HEK293 (cell line): ENCODE measurements at regions not wholly inside any gene's neighbourhood (a gene's known extent, or its start where the extent isn't known, plus 50 kb on each side); places are given as distances from the start of the nearest gene placed in this dataset.

ENCODE experiments used
- GFI1B ChIP-seq: fragments of 450-650 bp; formaldehyde crosslinking; IDR thresholded peaks from 2 replicates; pipeline ENCODE4 v1.5.1; 2016; ENCODE audit warnings: missing biosample characterization, missing genetic modification characterization
- GLIS1 ChIP-seq: fragments of 450-650 bp; formaldehyde crosslinking; IDR thresholded peaks from 2 replicates; pipeline ENCODE4 v1.5.1; 2016; ENCODE audit warnings: missing biosample characterization, missing genetic modification characterization
- MZF1 ChIP-seq: fragments of 450-650 bp; formaldehyde crosslinking; IDR thresholded peaks from 2 replicates; pipeline ENCODE4 v1.5.1; 2017; ENCODE audit warnings: missing biosample characterization, missing genetic modification characterization, borderline replicate concordance
- PRDM6 ChIP-seq: fragments of 450-650 bp; formaldehyde crosslinking; IDR thresholded peaks from 2 replicates; pipeline ENCODE4 v1.5.1; 2017; ENCODE audit warnings: missing biosample characterization, missing genetic modification characterization
- RBAK ChIP-seq: fragments of 450-650 bp; formaldehyde crosslinking; IDR thresholded peaks from 2 replicates; pipeline ENCODE4 v1.5.1; 2016; ENCODE audit warnings: missing biosample characterization, missing genetic modification characterization
- SALL2 ChIP-seq: fragments of 450-650 bp; formaldehyde crosslinking; IDR thresholded peaks from 2 replicates; pipeline ENCODE4 v1.5.0; 2017; ENCODE audit warnings: missing biosample characterization, mild to moderate bottlenecking, missing genetic modification characterization, borderline replicate concordance
- SP3 ChIP-seq: fragments of 450-650 bp; formaldehyde crosslinking; IDR thresholded peaks from 2 replicates; pipeline ENCODE4 v1.5.1; 2016; ENCODE audit warnings: missing biosample characterization, missing genetic modification characterization
- TSHZ1 ChIP-seq: fragments of 450-650 bp; formaldehyde crosslinking; IDR thresholded peaks from 2 replicates; pipeline ENCODE4 v1.5.1; 2016; ENCODE audit warnings: missing biosample characterization, missing genetic modification characterization, borderline replicate concordance
- ZBTB48 ChIP-seq: fragments of 450-650 bp; formaldehyde crosslinking; IDR thresholded peaks from 2 replicates; pipeline ENCODE4 v1.5.1; 2016; ENCODE audit warnings: missing biosample characterization, missing genetic modification characterization
- ZBTB8A ChIP-seq: fragments of 450-650 bp; formaldehyde crosslinking; IDR thresholded peaks from 2 replicates; pipeline ENCODE4 v1.5.1; 2016; ENCODE audit warnings: missing biosample characterization, missing genetic modification characterization
- ZFP37 ChIP-seq: fragments of 450-650 bp; formaldehyde crosslinking; IDR thresholded peaks from 2 replicates; pipeline ENCODE4 v1.5.1; 2016; ENCODE audit warnings: missing biosample characterization, missing genetic modification characterization
- ZNF121 ChIP-seq: fragments of 450-650 bp; formaldehyde crosslinking; IDR thresholded peaks from 2 replicates; pipeline ENCODE4 v1.5.1; 2016; ENCODE audit warnings: missing biosample characterization, missing genetic modification characterization
- ZNF132 ChIP-seq: fragments of 450-650 bp; formaldehyde crosslinking; IDR thresholded peaks from 2 replicates; pipeline ENCODE4 v1.5.1; 2017; ENCODE audit warnings: missing biosample characterization, missing genetic modification characterization, borderline replicate concordance
- ZNF157 ChIP-seq: fragments of 450-650 bp; formaldehyde crosslinking; IDR thresholded peaks from 2 replicates; pipeline ENCODE4 v1.5.1; 2016; ENCODE audit warnings: missing biosample characterization, missing genetic modification characterization
- ZNF184 ChIP-seq: fragments of 450-650 bp; IDR thresholded peaks from 2 replicates; pipeline ENCODE4 v1.5.1; 2018; ENCODE audit warnings: missing biosample characterization, mild to moderate bottlenecking, missing genetic modification characterization
- ZNF202 ChIP-seq: fragments of 450-650 bp; formaldehyde crosslinking; IDR thresholded peaks from 2 replicates; pipeline ENCODE4 v1.5.1; 2016; ENCODE audit warnings: missing biosample characterization, missing genetic modification characterization, borderline replicate concordance
- ZNF24 ChIP-seq: fragments of 450-650 bp; formaldehyde crosslinking; IDR thresholded peaks from 2 replicates; pipeline ENCODE4 v1.5.1; 2016; ENCODE audit warnings: missing biosample characterization, missing genetic modification characterization
- ZNF266 ChIP-seq: fragments of 450-650 bp; formaldehyde crosslinking; IDR thresholded peaks from 2 replicates; pipeline ENCODE4 v1.5.1; 2016; ENCODE audit warnings: missing biosample characterization, missing genetic modification characterization, low read depth
- ZNF302 ChIP-seq: fragments of 450-650 bp; formaldehyde crosslinking; IDR thresholded peaks from 2 replicates; pipeline ENCODE4 v1.5.1; 2016; ENCODE audit warnings: missing biosample characterization, missing genetic modification characterization, low read depth
- ZNF394 ChIP-seq: fragments of 450-650 bp; formaldehyde crosslinking; IDR thresholded peaks from 2 replicates; pipeline ENCODE4 v1.5.1; 2016; ENCODE audit warnings: missing biosample characterization, missing genetic modification characterization, mild to moderate bottlenecking, moderate library complexity, borderline replicate concordance
- ZNF510 ChIP-seq: fragments of 450-650 bp; formaldehyde crosslinking; IDR thresholded peaks from 2 replicates; pipeline ENCODE4 v1.5.1; 2018; ENCODE audit warnings: mild to moderate bottlenecking, missing genetic modification characterization, missing biosample characterization; ENCODE audit not compliant: insufficient replicate concordance
- ZNF514 ChIP-seq: fragments of 450-650 bp; formaldehyde crosslinking; IDR thresholded peaks from 2 replicates; pipeline ENCODE4 v1.5.1; 2016; ENCODE audit warnings: missing biosample characterization, missing genetic modification characterization
- ZNF518A ChIP-seq: fragments of 450-650 bp; formaldehyde crosslinking; conservative IDR thresholded peaks from 2 replicates; pipeline ENCODE4 v1.5.1; 2016; ENCODE audit warnings: low read depth, missing biosample characterization, missing genetic modification characterization
- ZNF555 ChIP-seq: fragments of 450-650 bp; formaldehyde crosslinking; conservative IDR thresholded peaks from 2 replicates; pipeline ENCODE4 v1.5.1; 2017; ENCODE audit warnings: missing biosample characterization, mild to moderate bottlenecking, missing genetic modification characterization, inconsistent platforms
- ZNF600 ChIP-seq: fragments of 450-650 bp; formaldehyde crosslinking; IDR thresholded peaks from 2 replicates; pipeline ENCODE4 v1.5.1; 2016; ENCODE audit warnings: missing biosample characterization, missing genetic modification characterization
- ZNF626 ChIP-seq: fragments of 450-650 bp; sonication (Bioruptor Pico); formaldehyde crosslinking; IDR thresholded peaks from 2 replicates; pipeline ENCODE4 v1.5.1; 2018; ENCODE audit warnings: missing biosample characterization, missing genetic modification characterization, inconsistent platforms
- ZNF629 ChIP-seq: fragments of 450-650 bp; formaldehyde crosslinking; IDR thresholded peaks from 2 replicates; pipeline ENCODE4 v1.5.1; 2017; ENCODE audit warnings: missing biosample characterization, missing genetic modification characterization
- ZNF654 ChIP-seq: fragments of 450-650 bp; formaldehyde crosslinking; IDR thresholded peaks from 2 replicates; pipeline ENCODE4 v1.5.1; 2016; ENCODE audit warnings: low read depth, missing biosample characterization, missing genetic modification characterization
- ZNF707 ChIP-seq: fragments of 450-650 bp; formaldehyde crosslinking; IDR thresholded peaks from 2 replicates; pipeline ENCODE4 v1.5.1; 2016; ENCODE audit warnings: missing biosample characterization, missing genetic modification characterization
- ZNF792 ChIP-seq: fragments of 450-650 bp; formaldehyde crosslinking; IDR thresholded peaks from 2 replicates; pipeline ENCODE4 v1.5.1; 2016; ENCODE audit warnings: missing biosample characterization, missing genetic modification characterization
- ZNF843 ChIP-seq: fragments of 450-650 bp; formaldehyde crosslinking; IDR thresholded peaks from 2 replicates; pipeline ENCODE4 v1.5.1; 2016; ENCODE audit warnings: missing biosample characterization, missing genetic modification characterization
- ZSCAN16 ChIP-seq: fragments of 450-650 bp; formaldehyde crosslinking; IDR thresholded peaks from 2 replicates; pipeline ENCODE4 v1.5.1; 2016; ENCODE audit warnings: missing biosample characterization, missing genetic modification characterization
- ZXDB ChIP-seq: fragments of 450-650 bp; formaldehyde crosslinking; IDR thresholded peaks from 2 replicates; pipeline ENCODE4 v1.5.1; 2016; ENCODE audit warnings: missing biosample characterization, missing genetic modification characterization

- peak; percentile 98 for TF ChIP-seq ZNF24 (tag by site-specific recombination)
- peak; percentile 99 for TF ChIP-seq TSHZ1 (tag by site-specific recombination)
- TF ChIP-seq ZNF121 (tag by site-specific recombination) = no peak
- TF ChIP-seq ZNF510 (tag by site-specific recombination) = no peak
- peak; percentile 88; the same call in 1 of the 2 replicates for TF ChIP-seq ZFP37 (tag by site-specific recombination)
- TF ChIP-seq ZNF792 (tag by site-specific recombination) = no peak
- peak; percentile 100 for TF ChIP-seq ZNF843 (tag by site-specific recombination)
- no peak for TF ChIP-seq ZNF157
- peak; percentile 86 for TF ChIP-seq GLIS1 (tag by site-specific recombination)
- peak; percentile 67; the same call in 1 of the 2 replicates for TF ChIP-seq ZNF184
- no peak for TF ChIP-seq ZNF132 (tag by site-specific recombination)
- TF ChIP-seq ZNF394 (tag by site-specific recombination) = peak; percentile 88
- peak; percentile 87 for TF ChIP-seq GFI1B (tag by site-specific recombination)
- TF ChIP-seq ZXDB (tag by site-specific recombination) = peak; percentile 93
- TF ChIP-seq ZBTB48 (tag by site-specific recombination) = no peak
- peak; percentile 46; the same call in 1 of the 2 replicates for TF ChIP-seq ZSCAN16 (tag by site-specific recombination)
- peak; percentile 67 for TF ChIP-seq ZBTB8A
- TF ChIP-seq PRDM6 = peak; percentile 100
- no peak for TF ChIP-seq ZNF626 (tag by site-specific recombination)
- TF ChIP-seq ZNF600 (tag by site-specific recombination) = peak; percentile 29; the same call in 1 of the 2 replicates
- no peak for TF ChIP-seq ZNF707 (tag by site-specific recombination)
- peak; percentile 96 for TF ChIP-seq ZNF629
- TF ChIP-seq ZNF266 (tag by site-specific recombination) = no peak
- TF ChIP-seq MZF1 = peak; percentile 61; the same call in 1 of the 2 replicates
- no peak for TF ChIP-seq ZNF514 (tag by site-specific recombination)
- no peak; the same call in 1 of the 2 replicates for TF ChIP-seq ZNF654 (tag by site-specific recombination)
- no peak for TF ChIP-seq RBAK (tag by site-specific recombination)
- no peak for TF ChIP-seq ZNF302 (tag by site-specific recombination)
- no peak for TF ChIP-seq SALL2 (tag by site-specific recombination)
- peak; percentile 59 for TF ChIP-seq SP3 (tag by site-specific recombination)
- no peak for TF ChIP-seq ZNF202 (tag by site-specific recombination)
- no peak for TF ChIP-seq ZNF555 (tag by site-specific recombination)
- peak; percentile 56 for TF ChIP-seq ZNF518A (tag by site-specific recombination)
Observed at GRCh38 chr1:81032973-81033425, 767.7 kb upstream of the ADGRL2 start (continued).
